ENCODE measurements at regions not wholly inside any gene's neighbourhood (a gene's known extent, or its start where the extent isn't known, plus 50 kb on each side); places are given as distances from the start of the nearest gene placed in this dataset.

DNA sequence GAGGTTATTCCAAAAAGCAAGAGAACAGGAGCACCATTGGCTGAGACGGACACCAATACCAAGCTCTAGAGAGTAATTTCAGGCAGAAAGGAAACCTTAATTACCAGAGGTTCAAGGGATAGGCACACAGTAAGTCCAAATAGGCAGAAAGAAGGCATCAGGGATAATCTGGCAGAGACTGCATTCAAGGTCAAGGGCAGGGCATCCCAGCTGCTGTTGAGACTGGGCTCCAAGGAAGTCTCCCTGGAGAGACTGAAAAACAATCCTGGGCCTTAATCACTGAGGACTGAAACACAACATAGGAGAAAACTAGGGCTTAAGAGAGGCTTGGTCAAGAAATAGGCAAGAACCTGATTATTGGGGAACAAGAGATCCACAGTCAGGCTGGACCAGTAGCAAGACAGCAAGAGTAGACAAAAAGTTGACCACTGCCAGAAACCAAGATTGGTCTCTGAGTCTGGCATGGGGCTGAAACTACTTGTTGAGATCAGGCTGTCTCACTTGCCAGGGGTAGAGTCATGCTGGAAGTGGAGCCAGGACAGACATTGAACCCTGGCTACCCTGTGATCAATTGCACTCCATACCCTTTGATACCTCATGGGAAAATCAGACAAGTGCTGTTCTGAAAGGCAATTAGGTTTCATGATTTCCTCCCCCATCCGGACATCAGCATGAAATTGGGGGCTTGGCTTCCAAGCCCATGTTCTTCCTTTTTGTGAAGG lies 193.2 kb upstream of the TNP1 start:
- H3K4me3 ChIP-seq (ENCODE audit: low read depth, low read length, poor library complexity, severe bottlenecking), result no peak overlapping the region
- intact Hi-C loops (cut with micrococcal nuclease; ENCODE audit: unreplicated experiment), result no loop called here
- no peaks in the 10 kb centered on the region for H3K36me3 ChIP-seq (ENCODE audit: insufficient read depth, low read length)
- ChIA-PET POLR2A (no interaction called here), CTCF (ENCODE audit: unreplicated experiment) (no interaction called here)
- H3K27ac ChIP-seq (ENCODE audit: low read depth, low read length, poor library complexity, severe bottlenecking), result no peak overlapping the region
- BruUV-seq (replicated peaks), result no TSS peak
- H3K9me3 ChIP-seq (ENCODE audit: low read length), result no peaks in the 10 kb centered on the region
- H3K4me2 ChIP-seq (ENCODE audit: low read length), result no peak overlapping the region
- no peaks in the 10 kb centered on the region for H4K20me1 ChIP-seq (ENCODE audit: insufficient read depth, low read length)
- no peaks in the 10 kb centered on the region for H3K79me2 ChIP-seq (ENCODE audit: insufficient read depth, low read depth, low read length)
- no peak for DNase-seq (ENCODE audit: low spot score)
- H3K4me1 ChIP-seq (ENCODE audit: insufficient read depth, low read length, poor library complexity, severe bottlenecking), result no peaks in the 10 kb centered on the region
- no peak overlapping the region for H2AFZ ChIP-seq (ENCODE audit: low read length)
- no peaks in the 10 kb centered on the region for H3K9me2 ChIP-seq (ENCODE audit: insufficient read depth, low read length)
- no peak for TF ChIP-seq EZH2phosphoT487 (IDR thresholded peaks at IDR 0.05; ENCODE audit: borderline replicate concordance, low read depth, low read length)
- TF ChIP-seq, protein P1, sequence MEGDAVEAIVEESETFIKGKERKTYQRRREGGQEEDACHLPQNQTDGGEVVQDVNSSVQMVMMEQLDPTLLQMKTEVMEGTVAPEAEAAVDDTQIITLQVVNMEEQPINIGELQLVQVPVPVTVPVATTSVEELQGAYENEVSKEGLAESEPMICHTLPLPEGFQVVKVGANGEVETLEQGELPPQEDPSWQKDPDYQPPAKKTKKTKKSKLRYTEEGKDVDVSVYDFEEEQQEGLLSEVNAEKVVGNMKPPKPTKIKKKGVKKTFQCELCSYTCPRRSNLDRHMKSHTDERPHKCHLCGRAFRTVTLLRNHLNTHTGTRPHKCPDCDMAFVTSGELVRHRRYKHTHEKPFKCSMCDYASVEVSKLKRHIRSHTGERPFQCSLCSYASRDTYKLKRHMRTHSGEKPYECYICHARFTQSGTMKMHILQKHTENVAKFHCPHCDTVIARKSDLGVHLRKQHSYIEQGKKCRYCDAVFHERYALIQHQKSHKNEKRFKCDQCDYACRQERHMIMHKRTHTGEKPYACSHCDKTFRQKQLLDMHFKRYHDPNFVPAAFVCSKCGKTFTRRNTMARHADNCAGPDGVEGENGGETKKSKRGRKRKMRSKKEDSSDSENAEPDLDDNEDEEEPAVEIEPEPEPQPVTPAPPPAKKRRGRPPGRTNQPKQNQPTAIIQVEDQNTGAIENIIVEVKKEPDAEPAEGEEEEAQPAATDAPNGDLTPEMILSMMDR (conservative IDR thresholded peaks at IDR 0.05; ENCODE audit: low read length), result no peak

DNA sequence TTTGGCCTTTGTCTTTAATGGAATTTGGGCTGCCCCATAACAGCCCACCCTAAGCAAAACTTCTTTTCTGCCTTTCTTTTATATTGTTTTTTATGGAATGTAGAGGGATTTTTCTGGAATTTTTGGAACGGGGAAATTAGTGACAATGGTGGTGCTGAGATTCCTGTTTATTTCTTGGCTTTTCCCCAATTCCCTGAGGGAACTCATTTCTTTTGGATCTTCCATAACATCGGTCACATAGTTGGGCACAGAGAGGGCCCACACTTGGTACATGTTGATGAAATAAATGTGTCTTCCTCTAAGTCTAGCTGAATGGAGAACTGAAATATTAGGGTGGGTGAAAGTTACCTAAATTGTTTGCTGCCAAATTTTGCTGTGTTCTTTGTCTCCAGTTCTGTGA lies 191.6 kb upstream of the TNP1 start:
- BruUV-seq (replicated peaks), result no TSS peak
- Histone ChIP-seq H3K9me3 (ENCODE audit: low read length) (no peaks in the 10 kb centered on the region), H2AFZ (ENCODE audit: low read length) (no peak overlapping the region), H3K27ac (ENCODE audit: low read depth, low read length, poor library complexity, severe bottlenecking) (no peak overlapping the region), H3K36me3 (ENCODE audit: insufficient read depth, low read length) (no peaks in the 10 kb centered on the region), H3K4me3 (ENCODE audit: low read depth, low read length, poor library complexity, severe bottlenecking) (no peak overlapping the region), H4K20me1 (ENCODE audit: insufficient read depth, low read length) (no peaks in the 10 kb centered on the region), H3K79me2 (ENCODE audit: insufficient read depth, low read depth, low read length) (no peaks in the 10 kb centered on the region), H3K4me1 (ENCODE audit: insufficient read depth, low read length, poor library complexity, severe bottlenecking) (no peaks in the 10 kb centered on the region), H3K4me2 (ENCODE audit: low read length) (no peak overlapping the region), H3K9me2 (ENCODE audit: insufficient read depth, low read length) (no peaks in the 10 kb centered on the region)
- intact Hi-C loops (cut with micrococcal nuclease; ENCODE audit: unreplicated experiment), result no loop called here
- CTCF ChIA-PET (ENCODE audit: unreplicated experiment), result no interaction called here
- POLR2A ChIA-PET, result no interaction called here
- TF ChIP-seq, protein P1 (conservative IDR thresholded peaks at IDR 0.05; ENCODE audit: low read length), result no peak
- TF ChIP-seq EZH2phosphoT487 (IDR thresholded peaks at IDR 0.05; ENCODE audit: borderline replicate concordance, low read depth, low read length), result no peak
- DNase-seq (ENCODE audit: low spot score), result no peak

DNA sequence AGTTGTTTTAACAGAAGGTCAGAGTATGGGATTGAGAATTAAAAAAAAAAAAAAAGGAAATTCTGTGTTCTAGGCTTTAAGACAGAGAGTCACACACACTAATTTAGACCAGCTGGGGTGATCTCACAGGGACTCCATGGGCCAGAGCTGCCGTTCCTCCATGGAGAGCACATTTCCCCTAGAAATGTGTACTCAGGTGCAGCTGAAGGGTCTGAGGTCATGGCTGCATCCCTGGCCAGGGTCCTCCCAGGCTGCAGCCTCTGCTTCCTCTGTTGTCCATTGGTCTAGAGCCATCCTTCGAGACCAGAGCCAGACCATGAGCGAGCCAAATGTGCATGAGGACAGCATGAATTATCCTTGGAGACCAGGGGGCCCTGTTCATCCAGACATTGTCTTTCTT lies 190.1 kb upstream of the TNP1 start:
- ChIA-PET CTCF (ENCODE audit: unreplicated experiment) (no interaction called here), POLR2A (no interaction called here)
- TF ChIP-seq EZH2phosphoT487 (IDR thresholded peaks at IDR 0.05; ENCODE audit: borderline replicate concordance, low read depth, low read length), result no peak
- TF ChIP-seq, protein P1 (conservative IDR thresholded peaks at IDR 0.05; ENCODE audit: low read length), result no peak

More for the DNA sequence above, 190.1 kb upstream of the TNP1 start:
- Histone ChIP-seq H3K36me3 (ENCODE audit: insufficient read depth, low read length) (no peaks in the 10 kb centered on the region), H3K4me2 (ENCODE audit: low read length) (no peak overlapping the region), H3K9me2 (ENCODE audit: insufficient read depth, low read length) (no peaks in the 10 kb centered on the region), H3K9me3 (ENCODE audit: low read length) (no peaks in the 10 kb centered on the region), H3K4me1 (ENCODE audit: insufficient read depth, low read length, poor library complexity, severe bottlenecking) (no peaks in the 10 kb centered on the region), H3K4me3 (ENCODE audit: low read depth, low read length, poor library complexity, severe bottlenecking) (no peak overlapping the region), H3K79me2 (ENCODE audit: insufficient read depth, low read depth, low read length) (no peaks in the 10 kb centered on the region), H3K27ac (ENCODE audit: low read depth, low read length, poor library complexity, severe bottlenecking) (no peak overlapping the region), H2AFZ (ENCODE audit: low read length) (no peak overlapping the region), H4K20me1 (ENCODE audit: insufficient read depth, low read length) (no peaks in the 10 kb centered on the region)
- BruUV-seq (replicated peaks), result no TSS peak
- DNase-seq (ENCODE audit: low spot score), result no peak
- intact Hi-C loops (cut with micrococcal nuclease; ENCODE audit: unreplicated experiment), result no loop called here
